Type B pancreatic cell (in vitro differentiated cells): ENCODE measurements at regions not wholly inside any gene's neighbourhood (a gene's known extent, or its start where the extent isn't known, plus 50 kb on each side); places are given as distances from the start of the nearest gene placed in this dataset.
A peak's percentile ranks its signal among the peaks of the same experiment; 100 is the strongest.
"Not testable (repeated sequence)": the region's sequence is repeated elsewhere in the genome, so short reads cannot be mapped to it uniquely, and the experiment has no call there.

Experiments used
- DNase-seq: peaks from one replicate; pipeline ENCODE4 v3.0.0; 2021; ENCODE audit warnings: mixed read lengths; ENCODE audit not compliant: unreplicated experiment; ENCODE audit errors: extremely low spot score
- H3K27ac Mint-ChIP-seq: 2 replicates; pipeline ENCODE4 v1.8.0; 2021; ENCODE audit warnings: mild to moderate bottlenecking, mixed read lengths
- H3K27me3 Mint-ChIP-seq: 2 replicates; pipeline ENCODE4 v1.8.0; 2021; ENCODE audit warnings: mixed read lengths
- H3K36me3 Mint-ChIP-seq: 2 replicates; pipeline ENCODE4 v1.8.0; 2021; ENCODE audit warnings: mixed read lengths
- H3K4me1 Mint-ChIP-seq: one replicate; pipeline ENCODE4 v1.8.0; 2021; ENCODE audit warnings: mixed read lengths; ENCODE audit not compliant: unreplicated experiment
- H3K4me3 Mint-ChIP-seq: 2 replicates; pipeline ENCODE4 v1.8.0; 2021; ENCODE audit warnings: mild to moderate bottlenecking, mixed read lengths
- H3K9me3 Mint-ChIP-seq: 2 replicates; pipeline ENCODE4 v1.8.0; 2021; ENCODE audit warnings: mixed read lengths
- CTCF ChIP-seq: fragments of 200-600 bp; sonication (generic); conservative IDR thresholded peaks from 2 replicates; pipeline ENCODE4 v1.5.0; 2021; ENCODE audit warnings: antibody characterized with exemption, mild to moderate bottlenecking

DNA sequence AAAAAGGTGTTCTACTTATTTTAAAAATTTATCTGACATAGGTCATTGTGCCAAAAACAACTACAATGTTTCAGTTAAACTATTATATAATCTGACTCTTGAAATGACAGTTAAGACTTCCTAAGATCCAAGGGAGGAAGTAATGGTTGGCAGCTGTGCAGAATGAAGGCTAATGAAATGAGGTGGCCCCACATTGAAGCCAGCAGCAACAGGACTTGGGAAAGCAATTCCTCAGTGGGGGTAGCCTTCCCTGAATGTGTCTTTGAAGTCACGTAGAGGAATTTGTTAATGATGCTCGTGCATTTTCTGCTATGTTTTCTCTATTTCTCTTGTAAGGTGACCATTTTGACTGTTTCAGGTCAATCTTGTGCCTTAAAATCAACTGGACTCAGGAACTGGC, 162.4 kb upstream of the DAAM1 start:
- peaks cover 6% of the 10 kb centered on the region for H3K9me3 Mint-ChIP-seq
- no peak overlapping the region for H3K4me3 Mint-ChIP-seq
- no peak overlapping the region for H3K27ac Mint-ChIP-seq
- DNase-seq = no peak
- H3K27me3 Mint-ChIP-seq = peaks cover 10% of the 10 kb centered on the region
- peaks cover 15% of the 10 kb centered on the region for H3K4me1 Mint-ChIP-seq
- H3K36me3 Mint-ChIP-seq = no peaks in the 10 kb centered on the region
- no peak for TF ChIP-seq CTCF

- not testable (repeated sequence) for H3K36me3 Mint-ChIP-seq, H3K9me3 Mint-ChIP-seq, H3K27ac Mint-ChIP-seq, H3K27me3 Mint-ChIP-seq, H3K4me3 Mint-ChIP-seq, DNase-seq
- peaks cover 15% of the 10 kb centered on the region for H3K4me1 Mint-ChIP-seq
These were observed 161.8 kb upstream of the DAAM1 start for GRCh38 chr14:59026640-59027039.

- Mint-ChIP-seq H3K4me3 (peak overlapping the region; percentile 53), H3K9me3 (peaks cover 6% of the 10 kb centered on the region), H3K27me3 (peaks cover 10% of the 10 kb centered on the region), H3K36me3 (no peaks in the 10 kb centered on the region), H3K4me1 (peaks cover 15% of the 10 kb centered on the region), H3K27ac (no peak overlapping the region)
- peak; percentile 91 for TF ChIP-seq CTCF
- DNase-seq = no peak
These were observed 159.8 kb upstream of the DAAM1 start for GRCh38 chr14:59028476-59029202.

DNA sequence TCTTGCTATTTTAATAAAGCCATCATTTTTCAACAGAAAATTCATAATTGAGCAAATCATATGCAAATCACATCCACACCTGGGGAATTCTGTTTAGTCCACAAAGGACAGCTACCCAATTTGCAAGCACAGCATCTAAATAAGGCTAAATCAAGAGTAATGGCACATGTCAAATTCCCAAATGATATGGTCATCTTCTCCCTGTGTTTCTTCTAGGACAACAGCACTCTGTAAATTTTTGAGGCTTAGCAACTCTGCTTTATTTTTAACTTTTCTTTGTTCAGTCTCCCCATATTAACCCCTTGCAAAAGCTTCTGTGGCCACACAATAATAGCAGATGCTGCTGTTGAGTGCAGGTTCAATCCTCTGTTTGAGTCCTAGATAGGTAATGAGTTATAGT, 155.6 kb upstream of the DAAM1 start:
- Mint-ChIP-seq H3K36me3 (no peaks in the 10 kb centered on the region), H3K27me3 (peaks cover 4% of the 10 kb centered on the region), H3K27ac (no peak overlapping the region), H3K9me3 (no peaks in the 10 kb centered on the region), H3K4me3 (no peak overlapping the region), H3K4me1 (peaks cover 15% of the 10 kb centered on the region)
- no peak for TF ChIP-seq CTCF
- DNase-seq = no peak

DNA sequence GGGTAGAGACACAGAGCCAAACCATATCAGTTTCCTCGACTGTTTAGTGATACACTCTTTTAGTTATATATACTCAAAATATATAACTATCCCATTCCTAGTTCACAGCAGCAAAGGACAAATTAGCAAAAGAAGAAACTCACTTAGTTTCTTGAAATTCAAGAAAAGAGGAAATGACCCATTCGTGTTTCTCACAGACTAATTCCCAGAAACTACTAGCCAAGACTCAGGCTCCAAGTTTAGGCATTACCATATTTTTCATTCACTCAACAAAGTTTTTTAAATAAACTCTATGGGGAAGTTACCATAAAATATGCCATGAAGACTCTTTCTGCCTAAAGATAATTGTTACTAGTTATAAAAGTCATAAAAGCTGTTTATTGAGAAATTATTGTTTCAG, 152.3 kb upstream of the DAAM1 start:
- DNase-seq = no peak
- Mint-ChIP-seq H3K4me3 (no peak overlapping the region), H3K36me3 (no peaks in the 10 kb centered on the region), H3K4me1 (no peaks in the 10 kb centered on the region), H3K9me3 (no peaks in the 10 kb centered on the region), H3K27me3 (no peaks in the 10 kb centered on the region), H3K27ac (no peak overlapping the region)
- TF ChIP-seq CTCF = no peak

DNA sequence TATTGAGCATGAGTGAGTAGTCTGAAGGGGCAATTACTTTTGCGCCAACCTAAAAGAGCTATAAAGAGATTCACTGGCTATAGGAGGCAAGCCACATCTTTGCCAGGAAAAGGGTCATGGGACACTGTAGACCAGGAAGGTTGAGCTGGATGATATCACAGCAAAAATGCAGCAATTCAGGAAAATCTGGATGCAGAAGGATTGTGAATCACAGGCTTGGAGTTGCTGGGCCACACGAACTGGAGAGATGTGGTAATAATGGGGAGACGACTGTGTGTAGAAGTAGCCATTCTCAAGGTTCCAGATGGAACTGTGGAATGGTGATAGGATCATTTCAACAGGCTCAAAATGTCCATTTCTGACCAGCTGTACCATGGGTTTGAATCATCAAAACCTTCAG, 151.4 kb upstream of the DAAM1 start:
- H3K4me1 Mint-ChIP-seq = no peaks in the 10 kb centered on the region
- no peak overlapping the region for H3K27ac Mint-ChIP-seq
- H3K9me3 Mint-ChIP-seq = no peaks in the 10 kb centered on the region
- no peak for TF ChIP-seq CTCF
- no peaks in the 10 kb centered on the region for H3K36me3 Mint-ChIP-seq
- no peak for DNase-seq
- no peak overlapping the region for H3K4me3 Mint-ChIP-seq
- no peaks in the 10 kb centered on the region for H3K27me3 Mint-ChIP-seq
